C4-2B (cell line): ENCODE measurements at regions not wholly inside any gene's neighbourhood (a gene's known extent, or its start where the extent isn't known, plus 50 kb on each side); places are given as distances from the start of the nearest gene placed in this dataset.

ENCODE experiments used
- ZFX ChIP-seq: fragments of 450-650 bp; IDR thresholded peaks from 2 replicates; pipeline ENCODE4 v1.6.1; 2017
- TF ChIP-seq, protein P1 (sequence below): fragments of 450-650 bp; conservative IDR thresholded peaks from 2 replicates; pipeline ENCODE4 v1.5.1; 2017; ENCODE audit warnings: mild to moderate bottlenecking

DNA sequence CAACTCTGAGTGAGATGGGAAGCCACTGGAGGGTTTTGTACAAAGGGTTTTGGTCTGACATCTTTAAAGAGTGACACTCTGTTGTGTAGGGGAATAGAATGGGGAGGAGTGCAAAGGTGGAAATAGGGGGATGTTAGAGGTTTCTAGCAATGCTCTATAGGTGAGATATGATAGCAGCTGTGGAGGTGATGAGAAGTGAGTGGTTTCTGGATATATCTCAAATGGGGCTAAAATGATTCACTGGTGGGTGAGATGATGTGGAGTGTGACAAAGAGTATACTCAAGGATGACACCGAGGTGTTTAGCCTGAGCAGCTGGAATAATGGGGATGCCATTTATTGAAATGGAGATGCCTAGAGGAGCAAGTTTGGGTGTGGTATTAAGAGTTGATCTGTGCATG is 426.4 kb downstream of the PCNX1 start:
- TF ChIP-seq, protein P1, sequence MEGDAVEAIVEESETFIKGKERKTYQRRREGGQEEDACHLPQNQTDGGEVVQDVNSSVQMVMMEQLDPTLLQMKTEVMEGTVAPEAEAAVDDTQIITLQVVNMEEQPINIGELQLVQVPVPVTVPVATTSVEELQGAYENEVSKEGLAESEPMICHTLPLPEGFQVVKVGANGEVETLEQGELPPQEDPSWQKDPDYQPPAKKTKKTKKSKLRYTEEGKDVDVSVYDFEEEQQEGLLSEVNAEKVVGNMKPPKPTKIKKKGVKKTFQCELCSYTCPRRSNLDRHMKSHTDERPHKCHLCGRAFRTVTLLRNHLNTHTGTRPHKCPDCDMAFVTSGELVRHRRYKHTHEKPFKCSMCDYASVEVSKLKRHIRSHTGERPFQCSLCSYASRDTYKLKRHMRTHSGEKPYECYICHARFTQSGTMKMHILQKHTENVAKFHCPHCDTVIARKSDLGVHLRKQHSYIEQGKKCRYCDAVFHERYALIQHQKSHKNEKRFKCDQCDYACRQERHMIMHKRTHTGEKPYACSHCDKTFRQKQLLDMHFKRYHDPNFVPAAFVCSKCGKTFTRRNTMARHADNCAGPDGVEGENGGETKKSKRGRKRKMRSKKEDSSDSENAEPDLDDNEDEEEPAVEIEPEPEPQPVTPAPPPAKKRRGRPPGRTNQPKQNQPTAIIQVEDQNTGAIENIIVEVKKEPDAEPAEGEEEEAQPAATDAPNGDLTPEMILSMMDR: no peak
- TF ChIP-seq ZFX: no peak
